ENCODE measurements at regions not wholly inside any gene's neighbourhood (a gene's known extent, or its start where the extent isn't known, plus 50 kb on each side); places are given as distances from the start of the nearest gene placed in this dataset.

- Histone ChIP-seq H3K27ac (ENCODE audit: low read depth in 2 of 2, low read length in 1 of 2) (no peak overlapping the region), H3K36me3 (replicated peaks in 1 of 2; ENCODE audit: control insufficient read depth in 1 of 2, insufficient read depth in 2 of 2, low read length in 1 of 2) (no peaks in the 10 kb centered on the region), H3K27me3 (ENCODE audit: insufficient read depth) (no peaks in the 10 kb centered on the region), H3K4me2 (no peak overlapping the region), H3K79me2 (ENCODE audit: insufficient read depth) (no peaks in the 10 kb centered on the region), H3F3A (replicated peaks; ENCODE audit: insufficient read depth) (no peaks in the 10 kb centered on the region), H3K9ac (no peak overlapping the region), H3K4me1 (ENCODE audit: control insufficient read depth in 1 of 2, insufficient read depth in 2 of 2, low read depth in 1 of 2, low read length in 1 of 2) (no peaks in the 10 kb centered on the region), H2AFZ (ENCODE audit: low read depth) (no peak overlapping the region), H3K9me3 (no peaks in the 10 kb centered on the region), H4K20me1 (ENCODE audit: insufficient read depth) (no peaks in the 10 kb centered on the region), H3K9me2 (no peaks in the 10 kb centered on the region), H3K4me3 (ENCODE audit: low read depth in 2 of 2, low read length in 1 of 2) (no peak overlapping the region)
- ChIA-PET POLR2A (no interaction called here), CTCF (no interaction called here)
- DNase-seq: no peak
- TF ChIP-seq JUND (IDR thresholded peaks at IDR 0.05) (no peak), POLR2AphosphoS5 (IDR thresholded peaks at IDR 0.05; ENCODE audit: low read depth, low read length) (no peak), RCOR1 (IDR thresholded peaks at IDR 0.05; ENCODE audit: low read length) (no peak), RAD21 (IDR thresholded peaks at IDR 0.05; ENCODE audit: low read length) (no peak), YY1 (IDR thresholded peaks at IDR 0.05; ENCODE audit: low read depth) (no peak), IRF3 (IDR thresholded peaks at IDR 0.05; ENCODE audit: low read depth, low read length) (no peak), PBX3 (IDR thresholded peaks at IDR 0.05) (no peak)
- TF ChIP-seq, protein P1, sequence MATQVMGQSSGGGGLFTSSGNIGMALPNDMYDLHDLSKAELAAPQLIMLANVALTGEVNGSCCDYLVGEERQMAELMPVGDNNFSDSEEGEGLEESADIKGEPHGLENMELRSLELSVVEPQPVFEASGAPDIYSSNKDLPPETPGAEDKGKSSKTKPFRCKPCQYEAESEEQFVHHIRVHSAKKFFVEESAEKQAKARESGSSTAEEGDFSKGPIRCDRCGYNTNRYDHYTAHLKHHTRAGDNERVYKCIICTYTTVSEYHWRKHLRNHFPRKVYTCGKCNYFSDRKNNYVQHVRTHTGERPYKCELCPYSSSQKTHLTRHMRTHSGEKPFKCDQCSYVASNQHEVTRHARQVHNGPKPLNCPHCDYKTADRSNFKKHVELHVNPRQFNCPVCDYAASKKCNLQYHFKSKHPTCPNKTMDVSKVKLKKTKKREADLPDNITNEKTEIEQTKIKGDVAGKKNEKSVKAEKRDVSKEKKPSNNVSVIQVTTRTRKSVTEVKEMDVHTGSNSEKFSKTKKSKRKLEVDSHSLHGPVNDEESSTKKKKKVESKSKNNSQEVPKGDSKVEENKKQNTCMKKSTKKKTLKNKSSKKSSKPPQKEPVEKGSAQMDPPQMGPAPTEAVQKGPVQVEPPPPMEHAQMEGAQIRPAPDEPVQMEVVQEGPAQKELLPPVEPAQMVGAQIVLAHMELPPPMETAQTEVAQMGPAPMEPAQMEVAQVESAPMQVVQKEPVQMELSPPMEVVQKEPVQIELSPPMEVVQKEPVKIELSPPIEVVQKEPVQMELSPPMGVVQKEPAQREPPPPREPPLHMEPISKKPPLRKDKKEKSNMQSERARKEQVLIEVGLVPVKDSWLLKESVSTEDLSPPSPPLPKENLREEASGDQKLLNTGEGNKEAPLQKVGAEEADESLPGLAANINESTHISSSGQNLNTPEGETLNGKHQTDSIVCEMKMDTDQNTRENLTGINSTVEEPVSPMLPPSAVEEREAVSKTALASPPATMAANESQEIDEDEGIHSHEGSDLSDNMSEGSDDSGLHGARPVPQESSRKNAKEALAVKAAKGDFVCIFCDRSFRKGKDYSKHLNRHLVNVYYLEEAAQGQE (IDR thresholded peaks at IDR 0.05; ENCODE audit: low read depth, low read length): no peak
- TF ChIP-seq, protein P2, sequence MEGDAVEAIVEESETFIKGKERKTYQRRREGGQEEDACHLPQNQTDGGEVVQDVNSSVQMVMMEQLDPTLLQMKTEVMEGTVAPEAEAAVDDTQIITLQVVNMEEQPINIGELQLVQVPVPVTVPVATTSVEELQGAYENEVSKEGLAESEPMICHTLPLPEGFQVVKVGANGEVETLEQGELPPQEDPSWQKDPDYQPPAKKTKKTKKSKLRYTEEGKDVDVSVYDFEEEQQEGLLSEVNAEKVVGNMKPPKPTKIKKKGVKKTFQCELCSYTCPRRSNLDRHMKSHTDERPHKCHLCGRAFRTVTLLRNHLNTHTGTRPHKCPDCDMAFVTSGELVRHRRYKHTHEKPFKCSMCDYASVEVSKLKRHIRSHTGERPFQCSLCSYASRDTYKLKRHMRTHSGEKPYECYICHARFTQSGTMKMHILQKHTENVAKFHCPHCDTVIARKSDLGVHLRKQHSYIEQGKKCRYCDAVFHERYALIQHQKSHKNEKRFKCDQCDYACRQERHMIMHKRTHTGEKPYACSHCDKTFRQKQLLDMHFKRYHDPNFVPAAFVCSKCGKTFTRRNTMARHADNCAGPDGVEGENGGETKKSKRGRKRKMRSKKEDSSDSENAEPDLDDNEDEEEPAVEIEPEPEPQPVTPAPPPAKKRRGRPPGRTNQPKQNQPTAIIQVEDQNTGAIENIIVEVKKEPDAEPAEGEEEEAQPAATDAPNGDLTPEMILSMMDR (IDR thresholded peaks at IDR 0.05): no peak
These were observed 123.6 kb upstream of the XIRP2 start for GRCh38 chr2:166764702-166765101.

DNA sequence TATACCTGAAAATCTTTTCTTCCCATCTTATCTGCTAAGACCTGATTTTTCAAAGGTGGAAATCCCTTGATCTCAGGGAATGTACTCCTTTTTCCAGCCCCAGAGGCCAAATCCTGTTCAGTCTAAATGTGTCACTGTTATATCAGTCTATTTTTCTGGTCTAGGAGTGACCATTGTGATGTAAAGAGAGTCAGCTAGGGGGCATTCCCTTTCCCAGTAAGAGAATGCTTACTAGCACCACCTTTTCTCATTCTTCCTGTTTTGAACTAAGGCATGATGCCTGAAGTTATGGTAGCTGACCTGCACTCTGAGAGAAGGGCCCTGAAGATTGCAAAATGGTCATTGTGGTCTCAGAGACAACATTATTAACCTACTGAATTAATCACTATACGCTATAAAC lies 124.1 kb upstream of the XIRP2 start:
- Histone ChIP-seq H3K4me3 (ENCODE audit: low read depth in 2 of 2, low read length in 1 of 2) (no peak overlapping the region), H3K36me3 (replicated peaks in 1 of 2; ENCODE audit: control insufficient read depth in 1 of 2, insufficient read depth in 2 of 2, low read length in 1 of 2) (no peaks in the 10 kb centered on the region), H3F3A (replicated peaks; ENCODE audit: insufficient read depth) (no peaks in the 10 kb centered on the region), H3K27me3 (ENCODE audit: insufficient read depth) (no peaks in the 10 kb centered on the region), H3K9me2 (no peaks in the 10 kb centered on the region), H2AFZ (ENCODE audit: low read depth) (no peak overlapping the region), H3K9ac (no peak overlapping the region), H3K79me2 (ENCODE audit: insufficient read depth) (no peaks in the 10 kb centered on the region), H3K4me2 (no peak overlapping the region), H4K20me1 (ENCODE audit: insufficient read depth) (no peaks in the 10 kb centered on the region), H3K27ac (ENCODE audit: low read depth in 2 of 2, low read length in 1 of 2) (no peak overlapping the region), H3K4me1 (ENCODE audit: control insufficient read depth in 1 of 2, insufficient read depth in 2 of 2, low read depth in 1 of 2, low read length in 1 of 2) (no peaks in the 10 kb centered on the region), H3K9me3 (no peaks in the 10 kb centered on the region)
- DNase-seq: no peak
- ChIA-PET CTCF (no interaction called here), POLR2A (no interaction called here)
- TF ChIP-seq SMC3 (IDR thresholded peaks at IDR 0.05; ENCODE audit: low read depth, low read length): no peak
- TF ChIP-seq TEAD4 (IDR thresholded peaks at IDR 0.05; ENCODE audit: borderline replicate concordance, insufficient read depth): no peak
- TF ChIP-seq NRF1 (IDR thresholded peaks at IDR 0.05; ENCODE audit: low read depth, low read length): no peak
- no peak for TF ChIP-seq CHD2 (IDR thresholded peaks at IDR 0.05; ENCODE audit: low read length, partially characterized antibody)
- 85% methylated on average over 1 of the region's 1 CpG for WGBS (ENCODE audit: low lambda C conversion rate)

Measured in SK-N-SH (cell line).